Mesothelial cell of epicardium (in vitro differentiated cells): ENCODE measurements at regions not wholly inside any gene's neighbourhood (a gene's known extent, or its start where the extent isn't known, plus 50 kb on each side); places are given as distances from the start of the nearest gene placed in this dataset.
A peak's percentile ranks its signal among the peaks of the same experiment; 100 is the strongest.

Experiments used
- DNase-seq, 2 experiments: peaks; one replicate each; pipeline ENCODE4 v3.0.0; 2021; ENCODE audit warnings: low spot score in 2 of 2; ENCODE audit not compliant: unreplicated experiment in 2 of 2
- H3K27ac Mint-ChIP-seq: 2 replicates; pipeline ENCODE4 v1.8.0; 2021; ENCODE audit warnings: mixed read lengths
- H3K27me3 Mint-ChIP-seq: 2 replicates; pipeline ENCODE4 v1.8.0; 2021; ENCODE audit warnings: low read depth, mixed read lengths
- H3K36me3 Mint-ChIP-seq: 2 replicates; pipeline ENCODE4 v1.8.0; 2021; ENCODE audit warnings: mixed read lengths
- H3K4me1 Mint-ChIP-seq: 2 replicates; pipeline ENCODE4 v1.8.0; 2021; ENCODE audit warnings: mixed read lengths
- H3K4me3 Mint-ChIP-seq: 2 replicates; pipeline ENCODE4 v1.8.0; 2021; ENCODE audit warnings: mild to moderate bottlenecking, moderate library complexity, mixed read lengths
- H3K9me3 Mint-ChIP-seq: 2 replicates; pipeline ENCODE4 v1.8.0; 2021; ENCODE audit warnings: mixed read lengths
- TF ChIP-seq, protein P1 (sequence below): fragments of 200-600 bp; sonication (generic); IDR thresholded peaks from one replicate; pipeline ENCODE4 v1.5.0; 2021; ENCODE audit warnings: antibody characterized with exemption; ENCODE audit not compliant: unreplicated experiment

DNA sequence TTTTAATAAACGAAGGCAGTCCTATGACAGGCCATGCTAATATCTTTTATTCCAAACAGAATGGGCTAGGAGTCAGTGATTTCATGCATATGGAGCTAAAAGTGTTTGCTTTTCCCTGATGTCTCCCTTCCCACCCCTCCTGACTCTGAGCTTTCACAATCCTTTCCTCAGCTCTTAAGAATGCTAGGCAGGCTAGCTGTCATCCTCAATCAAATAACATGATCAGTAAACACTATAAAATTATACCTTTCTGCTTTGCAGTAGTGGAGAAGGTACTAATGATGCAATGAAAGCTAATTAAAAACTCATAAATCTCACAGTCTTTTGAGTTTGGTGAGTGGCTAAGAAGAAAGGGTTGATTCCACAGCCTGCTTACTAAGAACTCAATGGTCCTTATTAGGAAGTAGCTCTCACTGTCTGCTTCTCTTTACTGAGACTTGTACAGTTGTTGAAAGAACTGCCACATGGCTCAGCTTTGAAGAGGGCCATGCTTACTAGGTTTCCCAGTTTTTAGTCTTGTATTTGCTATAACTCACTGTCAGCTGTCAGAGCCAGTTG is 250.9 kb upstream of the JAG1 start:
- H3K27ac Mint-ChIP-seq: no peak overlapping the region

DNA sequence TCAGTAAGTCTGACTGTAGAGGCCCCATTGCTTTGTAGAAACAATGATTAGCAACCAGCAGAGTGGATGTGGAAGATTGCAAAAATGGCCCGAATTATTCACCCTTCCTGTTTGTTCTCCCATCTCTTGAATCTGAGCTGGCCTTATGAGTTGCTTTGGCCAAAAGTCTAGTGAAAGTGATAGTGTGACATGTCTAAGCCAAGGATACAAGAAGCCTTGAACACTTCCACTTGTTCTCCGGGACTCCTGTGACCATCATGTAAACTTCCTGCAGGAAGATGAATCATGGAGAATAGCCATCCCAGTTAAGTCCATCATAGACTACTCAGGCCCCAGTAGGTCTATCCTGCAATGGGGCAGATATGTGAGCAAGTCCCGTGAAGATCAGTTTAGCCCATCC is 252.0 kb upstream of the JAG1 start:
- H3K4me1 Mint-ChIP-seq: peaks cover 26% of the 10 kb centered on the region
- TF ChIP-seq, protein P1, sequence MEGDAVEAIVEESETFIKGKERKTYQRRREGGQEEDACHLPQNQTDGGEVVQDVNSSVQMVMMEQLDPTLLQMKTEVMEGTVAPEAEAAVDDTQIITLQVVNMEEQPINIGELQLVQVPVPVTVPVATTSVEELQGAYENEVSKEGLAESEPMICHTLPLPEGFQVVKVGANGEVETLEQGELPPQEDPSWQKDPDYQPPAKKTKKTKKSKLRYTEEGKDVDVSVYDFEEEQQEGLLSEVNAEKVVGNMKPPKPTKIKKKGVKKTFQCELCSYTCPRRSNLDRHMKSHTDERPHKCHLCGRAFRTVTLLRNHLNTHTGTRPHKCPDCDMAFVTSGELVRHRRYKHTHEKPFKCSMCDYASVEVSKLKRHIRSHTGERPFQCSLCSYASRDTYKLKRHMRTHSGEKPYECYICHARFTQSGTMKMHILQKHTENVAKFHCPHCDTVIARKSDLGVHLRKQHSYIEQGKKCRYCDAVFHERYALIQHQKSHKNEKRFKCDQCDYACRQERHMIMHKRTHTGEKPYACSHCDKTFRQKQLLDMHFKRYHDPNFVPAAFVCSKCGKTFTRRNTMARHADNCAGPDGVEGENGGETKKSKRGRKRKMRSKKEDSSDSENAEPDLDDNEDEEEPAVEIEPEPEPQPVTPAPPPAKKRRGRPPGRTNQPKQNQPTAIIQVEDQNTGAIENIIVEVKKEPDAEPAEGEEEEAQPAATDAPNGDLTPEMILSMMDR: no peak
- peaks cover 7% of the 10 kb centered on the region for H3K9me3 Mint-ChIP-seq
- no peaks in the 10 kb centered on the region for H3K36me3 Mint-ChIP-seq
- H3K27ac Mint-ChIP-seq: no peak overlapping the region
- H3K27me3 Mint-ChIP-seq: peaks cover 4% of the 10 kb centered on the region
- no peak overlapping the region for H3K4me3 Mint-ChIP-seq
- DNase-seq: no peak

More for the DNA sequence above, 250.9 kb upstream of the JAG1 start:
- TF ChIP-seq, protein P1: no peak
- no peaks in the 10 kb centered on the region for H3K27me3 Mint-ChIP-seq
- no peak for DNase-seq
- no peak overlapping the region for H3K4me3 Mint-ChIP-seq
- peaks cover 26% of the 10 kb centered on the region for H3K4me1 Mint-ChIP-seq
- no peaks in the 10 kb centered on the region for H3K36me3 Mint-ChIP-seq
- no peaks in the 10 kb centered on the region for H3K9me3 Mint-ChIP-seq

DNA sequence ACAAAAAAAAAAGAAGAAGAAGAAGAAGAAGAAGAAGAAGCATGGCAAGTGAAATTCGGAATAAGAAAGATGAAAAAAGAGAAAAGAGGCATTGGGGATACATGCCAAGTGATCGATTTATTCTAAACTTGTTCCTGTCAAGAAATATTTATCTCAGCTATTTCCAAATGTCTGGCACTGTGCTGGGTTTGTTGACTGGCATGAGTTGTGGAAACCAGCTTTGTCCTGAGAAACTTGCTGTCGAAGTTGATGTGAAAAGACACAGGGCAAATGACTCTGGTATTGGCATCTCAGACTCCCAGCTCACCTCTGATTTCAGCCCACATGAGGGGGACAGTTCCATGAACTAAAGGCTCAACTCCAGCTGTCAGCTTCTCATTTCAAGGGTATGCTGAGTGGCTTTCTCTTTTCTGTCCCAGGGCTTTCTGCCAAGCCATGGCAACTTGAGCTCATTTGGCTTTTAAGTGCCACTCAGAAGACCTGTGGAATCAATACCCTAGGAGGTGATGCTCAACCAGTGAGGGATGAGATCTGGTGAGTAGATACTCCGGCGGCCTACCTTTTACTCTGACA is 253.3 kb upstream of the JAG1 start:
- TF ChIP-seq, protein P1: no peak
- peaks cover 10% of the 10 kb centered on the region for H3K27me3 Mint-ChIP-seq
- DNase-seq: no peak
- H3K9me3 Mint-ChIP-seq: peaks cover 18% of the 10 kb centered on the region
- H3K36me3 Mint-ChIP-seq: no peaks in the 10 kb centered on the region
- no peak overlapping the region for H3K27ac Mint-ChIP-seq
- no peak overlapping the region for H3K4me3 Mint-ChIP-seq
- H3K4me1 Mint-ChIP-seq: peaks cover 22% of the 10 kb centered on the region

DNA sequence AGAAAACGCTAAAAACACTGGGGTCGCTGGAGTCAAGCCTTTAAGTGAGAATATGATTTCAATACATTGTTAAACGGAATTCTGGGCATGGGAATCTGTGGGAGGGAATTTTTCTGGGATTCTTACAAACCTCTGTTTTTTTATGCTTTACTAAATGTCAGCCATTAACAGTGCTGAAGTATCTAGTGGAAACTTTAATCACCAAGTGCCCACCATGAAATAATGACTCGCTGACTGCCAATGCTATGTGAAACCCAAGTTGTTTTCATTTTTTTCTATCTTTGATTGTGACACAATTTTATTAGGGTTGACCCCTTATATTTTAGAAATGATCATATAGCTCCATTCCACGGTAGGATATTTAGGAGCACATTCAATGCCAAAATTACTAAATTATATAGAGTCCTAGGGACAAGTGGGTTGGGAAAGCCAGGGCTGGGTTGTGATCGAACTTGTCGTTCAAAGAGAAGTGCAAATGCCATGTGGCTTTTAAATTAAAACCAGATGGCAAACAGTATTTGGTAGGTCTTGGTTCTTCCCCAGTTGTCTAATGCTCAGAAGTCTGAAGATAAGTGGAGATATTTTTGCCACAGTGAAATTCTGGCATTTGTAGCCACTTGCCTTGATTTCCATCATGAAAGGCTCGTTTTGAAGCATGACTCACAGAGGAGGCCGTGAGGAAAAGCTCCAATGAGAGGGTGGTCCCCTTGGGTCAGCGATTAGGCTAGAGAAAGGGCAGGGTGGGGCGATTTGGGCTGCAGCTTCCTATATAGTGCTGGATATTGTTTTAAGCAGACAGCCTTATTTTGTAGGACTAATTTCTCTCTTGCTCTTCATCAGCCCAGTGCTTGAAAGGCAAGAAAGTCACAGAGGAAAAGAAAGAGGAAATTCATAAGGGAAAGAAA is 254.4 kb upstream of the JAG1 start:
- DNase-seq: no peak
- no peaks in the 10 kb centered on the region for H3K36me3 Mint-ChIP-seq
- H3K27me3 Mint-ChIP-seq: peaks cover 10% of the 10 kb centered on the region
- TF ChIP-seq, protein P1: no peak
- H3K4me3 Mint-ChIP-seq: no peak overlapping the region
- H3K4me1 Mint-ChIP-seq: peaks cover 11% of the 10 kb centered on the region
- H3K9me3 Mint-ChIP-seq: peaks cover 24% of the 10 kb centered on the region
- peak overlapping the region; percentile 58 for H3K27ac Mint-ChIP-seq

DNA sequence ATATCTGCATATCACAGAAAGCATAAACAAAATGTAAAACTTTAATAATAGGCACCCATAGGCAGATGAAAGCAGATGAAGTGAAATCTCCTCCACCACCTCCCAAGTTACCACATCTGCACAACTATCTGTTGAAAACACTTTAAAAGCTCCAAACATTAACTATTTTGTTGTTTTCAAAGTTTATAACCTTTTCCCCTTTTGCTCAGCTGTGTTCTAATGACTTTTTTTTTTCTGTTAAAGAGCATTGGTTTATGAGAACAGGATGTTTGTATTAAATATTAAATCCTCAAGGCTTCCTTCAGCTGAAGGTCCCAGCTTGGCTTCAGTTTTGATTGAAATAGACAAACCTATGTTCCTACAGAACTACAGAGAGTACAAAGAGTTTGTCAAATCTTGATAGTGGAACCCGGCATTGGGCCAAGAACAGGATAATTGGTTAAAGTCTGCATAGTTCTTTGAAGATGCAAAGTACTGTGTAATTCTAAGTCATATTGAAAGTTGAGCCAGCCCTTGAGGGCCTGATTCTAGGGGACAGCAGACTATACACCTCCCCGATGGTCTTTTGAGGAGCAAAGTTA is 255.1 kb upstream of the JAG1 start:
- no peak for DNase-seq
- TF ChIP-seq, protein P1: no peak

More for the DNA sequence above, 255.1 kb upstream of the JAG1 start:
- Mint-ChIP-seq H3K36me3 (no peaks in the 10 kb centered on the region), H3K27ac (peak overlapping the region; percentile 58), H3K4me3 (no peak overlapping the region), H3K9me3 (peaks cover 24% of the 10 kb centered on the region), H3K4me1 (peaks cover 9% of the 10 kb centered on the region), H3K27me3 (peaks cover 10% of the 10 kb centered on the region)
